GM18873 (cell line): ENCODE measurements at regions not wholly inside any gene's neighbourhood (a gene's known extent, or its start where the extent isn't known, plus 50 kb on each side); places are given as distances from the start of the nearest gene placed in this dataset.
"Not testable (repeated sequence)": the region's sequence is repeated elsewhere in the genome, so short reads cannot be mapped to it uniquely, and the experiment has no call there.

Experiments
- ATAC-seq: cut with Tn5 transposase; IDR thresholded peaks from one replicate; pipeline ENCODE4 v1.9.1; 2021; ENCODE audit warnings: mild to moderate bottlenecking, moderate library complexity, moderate number of reproducible peaks; ENCODE audit not compliant: unreplicated experiment, low FRiP score

DNA sequence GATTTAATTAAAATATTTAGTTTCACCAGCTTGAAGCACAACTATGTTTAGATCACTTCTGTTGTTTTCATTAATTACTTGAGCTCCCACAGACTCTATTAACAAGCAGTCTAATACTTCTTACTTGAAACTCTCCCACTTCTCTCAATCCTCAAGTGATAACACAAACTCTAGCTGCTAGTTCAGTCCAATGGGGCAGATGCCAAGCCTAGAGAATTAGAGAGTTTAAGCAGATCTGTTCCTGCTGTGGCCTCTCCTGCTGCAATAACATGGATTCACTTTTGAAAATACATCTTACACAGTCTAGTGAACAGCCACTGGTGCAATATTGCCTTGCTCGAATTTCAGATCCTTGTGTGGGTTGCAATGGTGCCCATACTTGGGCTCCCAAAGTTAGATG lies 566.4 kb upstream of the SGO1 start:
- ATAC-seq = no peak

DNA sequence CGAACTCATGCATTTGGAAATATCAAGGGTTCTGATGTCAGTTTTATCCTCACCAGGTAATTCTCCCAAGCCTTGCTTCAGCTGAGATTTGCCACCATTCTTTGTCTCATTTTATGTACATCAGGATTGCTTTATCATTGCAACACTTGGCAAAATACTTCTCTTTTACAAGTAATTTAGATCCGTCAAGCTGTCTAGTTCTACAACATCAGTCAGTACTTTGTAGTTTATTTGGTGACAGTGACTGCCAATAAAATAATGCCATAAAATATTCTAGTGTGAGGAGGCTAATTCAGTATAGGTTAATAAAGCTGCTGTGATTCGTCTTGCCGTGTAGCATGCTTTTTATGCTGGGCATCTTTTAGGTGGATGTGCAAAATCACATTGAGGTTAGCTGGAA lies 565.3 kb upstream of the SGO1 start:
- ATAC-seq = no peak

DNA sequence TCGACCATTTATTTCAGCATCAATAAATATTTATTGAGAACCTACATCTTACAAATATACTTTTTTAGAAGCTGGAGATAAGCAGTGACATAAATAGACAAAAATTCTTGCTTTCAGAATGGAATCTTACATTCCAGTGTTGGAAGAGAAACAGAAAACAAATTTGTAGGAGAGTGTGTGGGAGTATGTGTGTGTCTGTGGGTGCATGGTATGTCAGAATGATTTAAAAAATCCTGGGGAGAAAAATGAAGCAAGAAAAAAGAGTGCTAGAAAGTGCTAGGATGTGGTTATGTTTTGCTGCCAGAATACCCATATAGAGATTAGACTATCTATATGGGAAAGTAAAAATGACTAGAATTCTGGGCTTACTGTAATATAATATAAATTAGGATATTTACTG lies 561.7 kb upstream of the SGO1 start:
- no peak for ATAC-seq

DNA sequence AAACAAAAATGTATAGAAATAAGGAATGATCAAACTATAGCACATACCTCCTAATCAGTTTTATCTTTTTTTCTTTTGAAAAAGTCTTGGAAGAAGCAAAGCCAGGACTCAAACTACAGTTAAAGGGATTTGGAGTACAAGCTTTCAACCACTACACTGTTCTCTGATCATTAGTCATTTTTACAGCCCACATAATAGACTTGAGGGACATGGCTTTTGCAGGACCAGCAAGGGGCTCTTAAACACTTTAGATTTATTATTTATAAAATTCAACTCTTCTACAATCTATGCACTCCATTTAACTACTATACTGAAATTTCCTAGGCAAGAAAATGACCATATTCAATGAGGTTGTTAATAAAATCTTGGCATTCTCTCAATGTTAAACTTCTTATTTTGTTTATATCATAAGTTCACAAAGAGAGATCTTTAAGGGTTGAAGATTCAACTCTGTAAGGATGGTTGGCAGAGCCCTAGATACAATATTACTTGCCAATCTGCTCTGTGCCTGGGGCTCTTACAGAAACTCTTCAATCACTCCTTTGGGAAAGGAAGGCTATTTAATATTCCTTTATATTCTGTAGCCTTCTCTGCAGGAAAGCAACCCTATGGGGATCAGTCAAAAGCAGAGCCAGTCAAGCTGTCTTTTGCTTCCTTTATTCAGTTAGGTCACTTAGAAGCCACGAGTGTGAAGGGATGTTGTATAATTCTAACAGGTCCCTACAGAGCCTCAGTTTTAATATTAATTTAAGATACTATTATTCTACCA lies 557.7 kb upstream of the SGO1 start:
- no peak for ATAC-seq

DNA sequence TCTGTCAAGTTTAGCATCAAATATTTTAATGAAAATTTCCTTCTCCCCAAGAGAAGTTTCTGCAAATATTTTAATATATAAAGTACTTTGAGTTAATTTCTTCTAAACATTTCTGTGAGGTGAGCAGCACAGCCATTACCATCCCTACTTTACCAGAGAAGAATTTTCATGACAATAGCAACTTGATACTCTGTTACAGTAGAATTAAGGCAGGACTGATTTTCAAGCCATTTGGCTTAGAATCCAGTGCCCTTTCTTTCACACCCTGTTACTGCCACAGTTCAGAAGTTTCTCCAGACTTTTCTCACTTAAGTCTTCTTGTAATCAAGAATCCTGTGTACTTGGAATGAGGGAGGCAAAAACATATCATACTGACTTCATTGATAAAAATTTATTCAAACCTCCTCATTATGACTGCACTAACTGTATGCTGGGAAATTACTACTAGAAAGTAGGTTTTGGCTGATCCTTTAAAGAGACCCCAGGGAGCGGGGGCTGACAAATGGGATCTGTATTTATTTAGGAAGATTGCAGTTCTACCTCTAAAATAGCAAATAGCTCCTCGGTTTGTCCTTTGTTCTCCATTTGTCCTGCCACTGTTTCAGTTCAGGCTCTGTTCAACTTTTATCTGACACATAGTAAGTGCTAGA lies 557.0 kb upstream of the SGO1 start:
- ATAC-seq = no peak

DNA sequence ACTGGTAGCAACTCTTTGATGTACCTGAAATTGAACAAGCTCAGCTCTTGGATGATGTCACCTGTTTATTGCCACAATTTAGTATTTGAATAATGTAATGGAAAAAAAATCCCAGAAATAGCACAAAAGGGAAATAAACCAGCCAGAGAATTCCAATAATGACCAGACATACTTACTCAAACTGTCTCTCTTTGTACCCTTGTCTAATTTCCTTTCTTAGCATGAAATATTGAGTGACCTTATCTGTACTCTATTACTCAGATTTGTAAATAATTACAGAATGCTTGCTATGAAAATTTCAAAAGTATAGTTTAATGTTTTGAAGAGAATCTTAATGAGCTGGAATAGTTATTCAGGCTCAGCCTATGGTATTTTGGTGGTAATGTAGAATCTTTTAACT lies 555.4 kb upstream of the SGO1 start:
- ATAC-seq = no peak

DNA sequence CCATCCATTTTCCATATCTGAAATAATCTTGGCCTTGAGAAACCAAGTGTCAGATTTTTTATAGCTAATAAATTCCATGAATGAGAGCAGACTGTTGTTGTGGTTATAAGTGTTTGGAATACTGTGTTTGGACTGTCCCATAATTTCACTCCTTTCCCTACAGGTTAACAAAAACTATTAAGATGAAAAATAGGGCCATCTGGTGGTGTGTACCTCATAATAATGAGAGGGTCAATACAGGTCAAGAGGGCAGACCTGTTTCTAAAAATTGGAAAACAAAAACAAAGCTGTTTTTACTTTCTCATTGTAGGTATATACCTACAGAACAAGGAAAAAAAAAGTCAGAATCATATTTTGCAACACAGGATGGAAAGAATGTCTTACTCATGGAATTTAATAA lies 553.8 kb upstream of the SGO1 start:
- ATAC-seq = no peak

DNA sequence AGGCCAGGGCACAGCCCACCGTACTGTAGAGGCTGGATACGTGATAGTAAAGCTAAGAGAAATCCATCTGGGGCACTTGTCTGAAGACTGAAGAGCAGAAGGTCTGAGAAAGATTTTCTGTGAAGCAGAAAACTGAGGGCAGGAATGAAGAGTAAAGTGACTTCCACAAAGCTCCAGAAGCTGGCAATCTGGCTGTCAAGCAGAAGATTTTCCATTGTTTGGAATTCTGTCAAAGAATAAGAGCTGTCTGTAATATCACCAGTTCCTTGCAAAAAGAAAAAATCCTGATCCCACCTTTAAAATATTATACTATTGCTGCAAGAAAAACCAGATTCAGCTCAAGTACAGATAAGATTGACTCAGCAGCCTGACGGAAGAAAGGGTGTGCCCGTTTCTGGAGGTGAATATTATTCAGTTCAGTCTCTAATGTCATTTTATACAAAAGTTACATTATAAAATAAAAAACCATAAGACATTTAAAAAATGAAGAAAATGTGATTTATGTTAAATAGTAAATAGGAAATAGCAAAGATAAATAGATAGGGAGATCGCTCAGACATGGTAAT lies 550.4 kb upstream of the SGO1 start:
- no peak for ATAC-seq

DNA sequence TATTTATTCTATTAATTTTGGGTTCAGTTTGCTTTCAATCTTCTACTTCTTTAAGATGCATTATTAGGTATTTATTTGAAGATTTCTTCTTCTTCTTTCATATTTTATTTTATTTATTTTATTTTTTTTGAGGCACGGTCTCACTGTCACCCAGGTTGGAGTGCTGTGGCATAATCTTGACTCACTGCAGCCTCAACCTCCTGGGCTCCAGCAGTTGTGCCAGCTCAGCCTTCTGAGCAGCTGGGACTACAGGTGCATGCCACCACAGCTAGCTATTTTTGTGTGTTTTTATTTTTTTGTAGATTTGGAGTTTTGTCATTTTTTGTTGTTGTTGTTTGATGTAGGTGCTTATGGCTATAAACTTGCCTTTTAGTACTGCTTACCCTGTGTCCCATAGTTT lies 543.2 kb upstream of the SGO1 start:
- ATAC-seq = no peak

DNA sequence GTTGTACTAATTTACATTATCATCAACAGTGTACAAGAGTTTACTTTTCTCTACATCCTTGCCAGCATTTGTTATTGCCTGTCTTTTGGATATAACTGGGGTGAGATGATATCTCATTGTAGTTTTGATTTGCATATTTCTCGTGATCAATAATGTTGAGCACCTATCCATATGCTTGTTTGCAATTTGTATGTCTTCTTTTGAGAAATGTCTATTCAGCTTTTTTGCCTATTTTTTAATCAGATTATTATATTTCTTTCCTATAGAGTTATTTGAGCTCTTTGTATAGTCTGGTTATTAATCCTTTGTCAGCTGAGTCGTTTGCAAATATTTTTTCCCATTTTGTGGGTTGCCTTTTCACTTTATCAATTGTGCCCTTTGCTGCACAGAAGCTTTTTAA lies 540.8 kb upstream of the SGO1 start:
- ATAC-seq = no peak

DNA sequence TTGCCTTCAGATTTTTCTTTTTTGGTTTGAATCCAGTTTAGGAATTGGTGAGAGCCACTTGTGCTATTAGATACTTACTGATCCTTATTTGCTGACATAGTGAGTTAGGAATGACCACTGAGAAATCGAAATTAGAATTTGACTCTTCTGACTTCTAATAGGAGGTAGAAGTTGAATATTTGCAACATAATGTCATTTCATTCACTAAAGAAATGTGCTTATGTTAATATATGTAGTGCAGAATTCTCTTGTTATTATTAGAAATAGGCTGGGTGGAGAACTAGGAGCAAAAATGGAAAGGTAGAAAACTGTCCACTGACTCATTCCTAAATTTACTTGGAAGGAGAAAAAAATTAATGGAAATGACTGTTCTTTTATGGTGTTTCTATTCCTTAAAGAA lies 538.2 kb upstream of the SGO1 start:
- ATAC-seq = no peak

DNA sequence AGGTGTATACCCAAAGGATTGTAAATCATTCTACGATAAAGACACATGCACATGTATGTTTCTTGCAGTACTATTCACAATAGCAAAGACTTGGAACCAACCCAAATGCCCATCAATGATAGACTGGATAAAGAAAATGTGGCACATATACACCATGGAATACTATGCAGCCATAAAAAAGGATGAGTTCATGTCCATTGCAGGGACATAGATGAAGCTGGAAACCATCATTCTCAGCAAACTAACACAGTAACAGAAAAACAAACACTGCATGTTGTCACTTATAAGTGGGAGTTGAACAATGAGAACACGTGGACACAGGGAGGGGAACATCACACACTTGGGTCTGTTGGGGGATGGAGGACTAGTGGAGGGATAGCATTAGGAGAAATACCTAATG lies 530.4 kb upstream of the SGO1 start:
- ATAC-seq = not testable (repeated sequence)

DNA sequence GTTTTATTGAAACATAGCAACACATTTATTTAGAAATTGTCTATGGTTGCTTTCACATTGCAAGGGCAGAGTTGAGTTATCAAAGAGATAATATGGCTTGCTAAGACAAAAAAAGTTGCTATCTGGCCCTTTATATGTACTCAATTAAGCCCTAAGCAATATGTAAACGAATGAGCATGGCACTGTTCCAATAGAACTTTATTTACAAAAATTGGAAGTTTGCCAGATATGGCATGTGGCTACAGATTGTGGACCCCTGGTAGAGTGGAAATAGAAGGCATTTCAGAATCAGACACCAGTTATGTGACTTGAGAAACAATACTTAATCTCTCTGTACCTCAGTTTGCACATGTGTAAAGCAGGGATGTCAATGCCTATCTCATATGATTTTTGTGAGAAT lies 515.6 kb upstream of the SGO1 start:
- ATAC-seq = no peak

DNA sequence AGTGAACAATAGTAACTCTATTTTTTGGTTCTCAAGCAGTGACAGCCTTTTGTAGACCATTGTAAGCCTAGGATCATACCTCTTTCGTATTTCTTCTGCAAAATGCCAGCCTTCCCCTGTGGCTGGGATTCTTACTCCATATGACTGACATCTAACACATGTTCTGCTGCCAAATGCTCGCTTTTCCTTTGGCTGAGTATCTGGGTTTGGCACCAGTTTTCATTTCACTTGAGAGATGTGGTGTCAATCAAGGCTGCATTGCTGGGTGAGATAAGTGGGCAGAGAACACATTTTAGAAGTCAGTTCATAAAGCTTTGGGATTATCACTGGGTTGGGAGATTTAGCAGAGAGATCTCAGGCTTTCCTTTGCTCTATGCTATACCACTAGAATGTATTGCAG lies 514.7 kb upstream of the SGO1 start:
- ATAC-seq = no peak

DNA sequence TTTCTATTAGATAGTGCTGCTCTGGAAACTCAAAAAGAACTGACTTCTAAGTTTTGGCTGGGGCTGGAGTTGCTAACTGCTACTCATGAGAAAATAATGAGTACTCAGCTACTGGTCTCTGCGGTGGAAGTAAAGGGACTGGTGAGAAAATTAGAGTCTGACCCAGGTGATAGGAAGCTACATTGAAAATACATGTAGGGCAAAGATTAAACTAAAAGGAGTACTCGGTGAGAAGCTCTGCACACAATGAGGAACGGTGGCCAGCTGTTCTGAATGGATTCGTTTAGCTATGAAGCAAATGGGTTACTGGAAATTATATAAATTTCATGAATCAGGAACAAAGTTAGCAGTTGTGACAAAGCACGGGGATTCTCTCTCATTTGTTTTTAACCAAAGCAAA lies 512.9 kb upstream of the SGO1 start:
- ATAC-seq = no peak

DNA sequence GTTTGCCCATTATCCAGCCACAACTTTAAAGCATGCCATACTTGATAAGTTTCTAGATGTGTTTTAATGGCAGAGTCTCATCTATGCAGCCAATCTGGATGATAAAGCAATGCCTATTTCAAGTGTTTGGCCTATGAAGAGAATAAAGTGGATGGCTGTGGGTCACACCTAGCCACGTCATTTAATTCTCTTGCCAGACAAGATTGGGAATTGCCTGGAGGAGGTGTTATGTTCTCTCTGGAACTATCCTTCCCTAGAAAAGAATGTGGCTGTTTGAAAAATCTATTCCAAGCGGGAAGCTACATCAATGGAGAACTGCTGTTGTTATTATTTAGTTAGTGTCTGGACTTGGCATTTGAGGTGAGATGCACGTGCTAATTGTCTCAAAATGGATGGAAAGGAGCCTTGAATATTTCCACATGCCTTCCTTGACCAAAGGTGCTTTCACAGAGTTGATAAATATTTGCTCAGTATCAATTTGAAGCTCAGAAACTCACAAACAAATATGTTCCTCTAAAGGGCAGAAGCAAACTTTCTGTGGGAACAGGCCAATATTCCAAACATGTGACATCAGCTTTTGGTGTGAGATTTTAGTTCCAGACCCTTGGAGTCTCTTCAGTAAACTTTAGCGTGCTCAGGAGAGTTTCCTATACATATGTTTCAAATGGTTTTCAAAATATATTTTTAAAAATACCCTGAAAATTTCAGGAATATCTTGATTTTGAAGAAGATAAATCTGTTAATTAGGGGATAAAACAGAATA lies 510.6 kb upstream of the SGO1 start:
- ATAC-seq = no peak

DNA sequence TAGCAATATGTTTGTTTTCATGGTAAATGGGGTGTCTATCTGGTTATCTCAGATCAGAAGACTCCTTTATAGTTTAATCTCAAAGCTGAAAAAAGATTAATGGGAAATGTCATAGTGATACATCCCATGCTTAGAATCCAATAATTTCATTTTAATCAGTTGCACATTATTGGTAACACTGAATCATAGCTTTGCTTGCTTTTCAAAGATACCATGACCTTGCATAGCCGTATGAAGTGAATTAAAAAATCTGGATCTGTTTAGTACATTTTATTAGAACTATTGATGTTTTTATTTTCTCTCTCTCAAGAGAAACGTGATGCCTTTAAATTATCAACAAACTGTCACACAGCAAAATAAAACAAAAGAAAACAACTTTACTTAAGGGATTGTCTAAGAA lies 506.7 kb upstream of the SGO1 start:
- ATAC-seq = no peak

DNA sequence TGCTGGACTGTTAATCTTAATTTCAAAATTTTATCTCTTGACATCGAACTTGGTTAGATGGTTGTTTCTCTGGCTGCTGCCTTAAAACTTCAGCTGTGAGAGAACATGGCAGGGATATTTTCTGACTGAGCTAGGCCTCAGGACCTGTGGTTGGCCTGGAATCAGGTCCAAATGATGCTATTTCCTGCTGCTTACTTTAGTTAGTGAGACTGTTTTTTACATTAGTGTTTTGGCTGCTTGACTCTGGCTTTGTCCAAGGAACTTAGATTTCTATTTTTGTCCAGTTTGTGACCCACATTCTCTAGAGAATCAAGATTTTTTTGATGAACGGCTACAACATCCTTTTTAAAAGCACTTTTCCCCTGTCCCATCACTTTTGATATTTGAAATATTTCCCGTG lies 497.9 kb upstream of the SGO1 start:
- ATAC-seq = no peak

DNA sequence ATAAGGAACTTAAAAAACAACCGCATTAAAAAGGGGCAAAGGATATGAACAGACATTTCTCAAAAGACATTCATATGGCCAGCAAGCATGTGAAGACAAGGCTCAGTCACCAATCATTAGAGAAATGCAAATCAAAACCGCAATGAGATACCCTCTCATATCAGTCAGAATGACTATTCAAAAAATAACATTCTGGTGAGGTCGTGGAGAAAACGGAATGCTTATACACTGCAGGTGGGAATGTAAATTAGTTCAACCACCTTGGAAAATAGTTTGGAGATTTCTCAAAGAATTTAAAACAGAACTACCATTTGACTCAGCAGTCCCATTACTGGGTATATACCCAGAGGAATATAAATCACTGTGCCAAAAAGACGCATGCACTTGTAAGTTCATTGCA lies 496.6 kb upstream of the SGO1 start:
- no peak for ATAC-seq

DNA sequence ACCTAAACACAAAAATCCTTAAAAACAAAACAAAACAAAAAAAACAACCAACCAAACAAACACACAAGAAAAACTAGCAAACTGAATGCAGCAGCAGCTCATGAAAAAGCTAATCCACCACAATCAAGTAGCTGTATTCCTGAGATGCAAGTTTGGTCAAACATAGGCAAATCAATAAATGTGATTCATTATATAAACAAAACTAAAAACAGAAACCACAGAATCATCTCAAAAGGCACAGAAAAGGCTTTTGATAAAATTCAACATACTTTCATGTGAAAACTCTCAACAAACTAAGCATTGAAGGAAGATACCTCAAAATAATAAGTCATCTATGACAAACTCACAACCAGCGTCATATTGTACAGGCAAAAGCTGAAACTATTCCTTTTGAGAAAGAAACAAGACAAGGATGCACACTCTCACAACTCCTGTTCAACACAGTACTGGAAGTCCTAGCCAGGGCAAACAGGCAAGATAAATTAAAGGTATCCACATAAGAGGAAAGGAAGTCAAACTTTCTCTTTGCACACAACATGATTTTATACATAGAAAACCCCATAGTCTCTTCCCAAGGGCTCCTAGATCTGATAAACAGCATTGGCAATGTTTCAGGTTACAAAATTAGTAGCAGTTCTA lies 495.1 kb upstream of the SGO1 start:
- no peak for ATAC-seq

DNA sequence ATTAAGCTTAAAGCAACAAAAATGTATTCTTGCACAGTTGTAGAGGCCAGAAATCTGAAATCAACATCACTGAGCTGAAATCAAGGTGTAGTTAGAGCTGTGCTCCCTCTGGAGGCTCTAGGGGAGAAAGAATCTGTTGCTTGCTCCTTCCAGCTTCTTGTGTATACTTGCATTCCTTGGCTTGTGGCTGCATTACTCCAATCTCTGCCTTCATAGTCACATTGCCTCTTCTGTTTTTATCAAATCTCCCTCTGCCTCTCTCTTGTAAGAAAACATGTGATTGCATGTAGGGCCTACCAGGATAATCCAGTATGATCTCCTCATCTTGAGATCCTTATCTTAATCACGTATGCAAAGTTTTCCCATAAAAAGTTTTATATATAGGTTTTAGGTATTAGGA lies 487.9 kb upstream of the SGO1 start:
- ATAC-seq = no peak
